Urothelium cell line (cell line): ENCODE measurements at regions not wholly inside any gene's neighbourhood (a gene's known extent, or its start where the extent isn't known, plus 50 kb on each side); places are given as distances from the start of the nearest gene placed in this dataset.
"Not testable (repeated sequence)": the region's sequence is repeated elsewhere in the genome, so short reads cannot be mapped to it uniquely, and the experiment has no call there.

Experiments used
- DNase-seq: peaks from one replicate; pipeline ENCODE4 v3.0.0; 2011; ENCODE audit warnings: low spot score, mixed read lengths
- FAIRE-seq: peaks from 2 replicates; lab custom pipeline; 2011; peaks lifted over from hg19 to GRCh38; lab: Jason Lieb, UNC

- no peak for FAIRE-seq
These were observed 200.8 kb downstream of the RGS3 start for GRCh38 chr9:113664181-113664875.

GRCh38 chr9:113665064-113665463 lies 201.5 kb downstream of the RGS3 start:
- DNase-seq (no peak), FAIRE-seq (no peak)

More at GRCh38 chr9:113664181-113664875, 200.8 kb downstream of the RGS3 start:
- DNase-seq = no peak

- no peak for FAIRE-seq
- no peak for DNase-seq
These were observed 202.2 kb downstream of the RGS3 start for GRCh38 chr9:113665756-113666155.

GRCh38 chr9:113668061-113668460 lies 204.5 kb downstream of the RGS3 start:
- FAIRE-seq = no peak
- no peak for DNase-seq

- FAIRE-seq = no peak
- no peak for DNase-seq
These were observed 206.1 kb downstream of the RGS3 start for GRCh38 chr9:113669522-113670115.

- FAIRE-seq (no peak), DNase-seq (peak; percentile 39)
These were observed 202.4 kb upstream of the ZNF618 start for GRCh38 chr9:113673726-113674125.

- DNase-seq = no peak
- FAIRE-seq = no peak
These were observed 201.7 kb upstream of the ZNF618 start for GRCh38 chr9:113674436-113674835.

- DNase-seq (peak; percentile 82), FAIRE-seq (peak; percentile 53)
These were observed 200.6 kb upstream of the ZNF618 start for GRCh38 chr9:113675475-113675941.

- no peak for DNase-seq
- FAIRE-seq = no peak
These were observed 199.1 kb upstream of the ZNF618 start for GRCh38 chr9:113677057-113677456.

- no peak for DNase-seq
- FAIRE-seq = no peak
These were observed 198.5 kb upstream of the ZNF618 start for GRCh38 chr9:113677569-113677968.

GRCh38 chr9:113678119-113678858 lies 197.8 kb upstream of the ZNF618 start:
- DNase-seq (no peak), FAIRE-seq (no peak)

- FAIRE-seq = no peak
- no peak for DNase-seq
These were observed 197.3 kb upstream of the ZNF618 start for GRCh38 chr9:113678859-113679256.

GRCh38 chr9:113682297-113682771 lies 193.8 kb upstream of the ZNF618 start:
- no peak for FAIRE-seq

GRCh38 chr9:113685636-113686035 lies 190.5 kb upstream of the ZNF618 start:
- not testable (repeated sequence) for FAIRE-seq, DNase-seq

More at GRCh38 chr9:113682297-113682771, 193.8 kb upstream of the ZNF618 start:
- DNase-seq = peak; percentile 68

GRCh38 chr9:113687107-113687679 lies 188.9 kb upstream of the ZNF618 start:
- FAIRE-seq (no peak), DNase-seq (no peak)

GRCh38 chr9:113687680-113688371 lies 188.3 kb upstream of the ZNF618 start:
- DNase-seq (no peak), FAIRE-seq (no peak)

- DNase-seq (no peak), FAIRE-seq (no peak)
These were observed 185.9 kb upstream of the ZNF618 start for GRCh38 chr9:113690055-113690740.

- no peak for FAIRE-seq
These were observed 183.9 kb upstream of the ZNF618 start for GRCh38 chr9:113692256-113692655.

GRCh38 chr9:113694912-113695311 lies 181.2 kb upstream of the ZNF618 start:
- no peak for DNase-seq
- no peak for FAIRE-seq

More at GRCh38 chr9:113692256-113692655, 183.9 kb upstream of the ZNF618 start:
- DNase-seq = no peak

GRCh38 chr9:113695440-113695851 lies 180.7 kb upstream of the ZNF618 start:
- no peak for DNase-seq

More at GRCh38 chr9:113695440-113695851, 180.7 kb upstream of the ZNF618 start:
- FAIRE-seq = no peak
